ENCODE measurements at regions not wholly inside any gene's neighbourhood (a gene's known extent, or its start where the extent isn't known, plus 50 kb on each side); places are given as distances from the start of the nearest gene placed in this dataset.

GRCh38 chr2:18133310-18133709 lies 254.8 kb downstream of the KCNS3 start:
- ATAC-seq (no peak), DNase-seq (no peak)
- no peak overlapping the region for H3K27ac Mint-ChIP-seq
- peaks cover 2% of the 10 kb centered on the region for H3K4me1 Mint-ChIP-seq
- H3K27me3 Mint-ChIP-seq: no peaks in the 10 kb centered on the region
- CTCF ChIA-PET: interaction anchor here (1.6 kb wide), 1 partner anchor 16 kb away, joined by 3 read pairs; no protein-coding TSS in a partner anchor
- no peaks in the 10 kb centered on the region for H3K36me3 Mint-ChIP-seq
- no peak overlapping the region for H3K4me3 Mint-ChIP-seq
- no peaks in the 10 kb centered on the region for H3K9me3 Mint-ChIP-seq (ENCODE audit: low read depth)

GRCh38 chr2:18132697-18133096 lies 254.2 kb downstream of the KCNS3 start:
- ATAC-seq (no peak), DNase-seq (no peak)
- Mint-ChIP-seq H3K27ac (no peak overlapping the region), H3K4me3 (no peak overlapping the region), H3K27me3 (no peaks in the 10 kb centered on the region), H3K4me1 (peaks cover 2% of the 10 kb centered on the region), H3K36me3 (no peaks in the 10 kb centered on the region), H3K9me3 (ENCODE audit: low read depth) (no peaks in the 10 kb centered on the region)
- CTCF ChIA-PET: interaction anchor here (1.6 kb wide), 1 partner anchor 17 kb away, joined by 3 read pairs; no protein-coding TSS in a partner anchor

DNA sequence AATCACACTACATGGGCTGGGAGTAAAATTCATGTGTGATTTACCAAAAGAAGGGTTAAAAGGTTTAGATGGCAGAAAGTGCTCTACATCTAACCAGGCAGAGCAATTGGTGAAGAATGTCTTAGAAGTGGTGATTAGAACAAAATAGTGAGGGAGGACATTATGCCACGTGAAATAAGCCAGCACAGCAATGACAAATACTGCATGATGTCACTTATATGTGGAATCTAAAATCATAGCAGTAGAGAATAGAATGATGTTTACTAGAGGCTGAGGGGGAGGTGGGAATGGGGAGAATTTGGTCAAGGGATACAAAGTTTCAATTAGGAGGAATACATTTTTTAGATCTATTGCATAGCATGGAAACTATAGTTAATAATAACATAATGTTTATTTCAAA lies 253.3 kb downstream of the KCNS3 start:
- CTCF ChIA-PET: no interaction called here
- Mint-ChIP-seq H3K4me3 (no peak overlapping the region), H3K36me3 (no peaks in the 10 kb centered on the region), H3K27ac (no peak overlapping the region), H3K27me3 (no peaks in the 10 kb centered on the region), H3K4me1 (peaks cover 2% of the 10 kb centered on the region), H3K9me3 (ENCODE audit: low read depth) (no peaks in the 10 kb centered on the region)
- ATAC-seq (no peak), DNase-seq (no peak)

DNA sequence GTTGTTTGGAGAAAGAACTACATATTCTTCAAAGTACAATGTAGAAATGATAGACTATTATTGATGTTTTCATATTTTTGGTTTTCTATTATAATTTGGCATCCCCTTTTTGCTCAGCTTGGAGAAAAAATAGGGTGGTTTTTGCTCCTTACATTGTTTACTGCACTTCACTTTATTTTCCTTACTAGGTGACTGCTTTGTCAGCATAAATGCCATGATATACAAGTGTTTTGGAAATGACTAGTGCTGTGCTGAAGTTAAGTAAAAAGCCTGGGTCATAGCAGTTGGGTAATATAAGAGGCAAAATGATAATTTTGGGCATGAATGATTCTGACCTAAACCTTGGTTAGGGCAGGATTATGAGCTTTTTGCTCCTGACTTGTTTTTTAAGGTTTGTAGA lies 250.9 kb downstream of the KCNS3 start:
- no peaks in the 10 kb centered on the region for H3K9me3 Mint-ChIP-seq (ENCODE audit: low read depth)
- peaks cover 2% of the 10 kb centered on the region for H3K4me1 Mint-ChIP-seq
- DNase-seq: no peak
- ATAC-seq: no peak
- no peaks in the 10 kb centered on the region for H3K27me3 Mint-ChIP-seq
- H3K27ac Mint-ChIP-seq: no peak overlapping the region
- CTCF ChIA-PET: no interaction called here
- no peak overlapping the region for H3K4me3 Mint-ChIP-seq
- no peaks in the 10 kb centered on the region for H3K36me3 Mint-ChIP-seq

GRCh38 chr2:18125303-18125702 lies 246.8 kb downstream of the KCNS3 start:
- DNase-seq (no peak), ATAC-seq (no peak)
- H3K27ac Mint-ChIP-seq: no peak overlapping the region
- no peak overlapping the region for H3K4me3 Mint-ChIP-seq
- H3K9me3 Mint-ChIP-seq (ENCODE audit: low read depth): no peaks in the 10 kb centered on the region
- H3K27me3 Mint-ChIP-seq: peaks cover 6% of the 10 kb centered on the region
- no peaks in the 10 kb centered on the region for H3K4me1 Mint-ChIP-seq
- no peaks in the 10 kb centered on the region for H3K36me3 Mint-ChIP-seq
- CTCF ChIA-PET: no interaction called here

GRCh38 chr2:18124116-18124835 lies 245.8 kb downstream of the KCNS3 start:
- CTCF ChIA-PET: no interaction called here
- Mint-ChIP-seq H3K9me3 (ENCODE audit: low read depth) (no peaks in the 10 kb centered on the region), H3K4me1 (no peaks in the 10 kb centered on the region), H3K4me3 (no peak overlapping the region), H3K27me3 (peaks cover 6% of the 10 kb centered on the region), H3K36me3 (no peaks in the 10 kb centered on the region), H3K27ac (no peak overlapping the region)
- ATAC-seq (no peak), DNase-seq (no peak)

- no peak overlapping the region for H3K27ac Mint-ChIP-seq
- peaks cover 6% of the 10 kb centered on the region for H3K27me3 Mint-ChIP-seq
- H3K4me1 Mint-ChIP-seq: no peaks in the 10 kb centered on the region
- H3K9me3 Mint-ChIP-seq (ENCODE audit: low read depth): no peaks in the 10 kb centered on the region
- no peak for DNase-seq
- CTCF ChIA-PET: no interaction called here
- no peak for ATAC-seq
- no peaks in the 10 kb centered on the region for H3K36me3 Mint-ChIP-seq
- no peak overlapping the region for H3K4me3 Mint-ChIP-seq
These were observed 245.1 kb downstream of the KCNS3 start for GRCh38 chr2:18123577-18123976.

DNA sequence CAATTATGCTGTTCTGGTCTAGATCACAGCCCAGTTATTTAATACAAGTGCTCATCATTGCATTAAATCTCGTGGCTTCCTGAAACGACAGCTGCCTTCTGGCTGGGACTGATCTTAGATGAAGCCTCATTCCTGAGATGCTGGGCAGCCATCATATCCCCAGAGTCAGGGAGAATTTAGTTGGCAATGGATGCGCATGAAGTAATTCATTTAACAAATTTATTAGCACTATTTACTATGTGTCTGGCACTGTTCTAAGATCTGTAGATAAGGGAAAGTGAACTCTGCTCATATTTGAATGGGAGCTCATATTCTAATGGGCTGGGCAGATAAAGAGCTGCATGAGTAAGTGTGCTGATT lies 244.7 kb downstream of the KCNS3 start:
- H3K4me1 Mint-ChIP-seq: no peaks in the 10 kb centered on the region
- peaks cover 6% of the 10 kb centered on the region for H3K27me3 Mint-ChIP-seq
- ATAC-seq (no peak), DNase-seq (no peak)
- H3K4me3 Mint-ChIP-seq: no peak overlapping the region
- CTCF ChIA-PET: no interaction called here
- no peaks in the 10 kb centered on the region for H3K9me3 Mint-ChIP-seq (ENCODE audit: low read depth)
- H3K27ac Mint-ChIP-seq: no peak overlapping the region
- H3K36me3 Mint-ChIP-seq: no peaks in the 10 kb centered on the region

DNA sequence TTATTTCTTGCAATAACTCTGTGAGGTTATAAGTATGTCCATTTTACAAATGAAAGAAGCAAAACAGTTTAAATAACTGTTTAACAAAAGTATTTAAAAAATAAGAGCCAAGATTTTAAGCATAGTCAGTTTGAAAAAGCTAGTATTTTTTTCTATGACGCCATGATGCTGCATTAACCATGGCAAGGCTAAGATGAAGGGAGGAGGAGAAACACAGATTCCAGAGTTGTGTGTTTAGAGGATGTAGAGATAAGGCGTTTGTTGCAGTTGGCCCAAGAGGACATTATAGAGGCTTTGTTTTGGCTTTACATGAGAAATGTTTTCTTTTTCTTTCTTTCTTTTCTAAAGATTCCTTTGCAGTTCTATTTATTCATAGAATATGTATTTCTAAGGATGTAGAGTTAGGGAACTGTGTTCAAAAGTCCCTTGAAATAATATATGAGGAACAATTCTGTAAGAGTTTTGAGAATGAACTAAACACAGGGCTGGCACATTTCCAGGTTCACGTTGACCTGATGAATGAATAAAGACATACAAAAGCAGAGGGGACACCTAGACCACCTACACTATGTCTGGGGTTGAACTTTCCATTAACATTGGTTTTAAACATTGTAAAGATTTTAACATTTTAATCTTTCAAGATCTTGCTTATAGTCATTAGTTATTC lies 244.2 kb downstream of the KCNS3 start:
- no peak for DNase-seq
- Mint-ChIP-seq H3K9me3 (ENCODE audit: low read depth) (no peaks in the 10 kb centered on the region), H3K4me1 (no peaks in the 10 kb centered on the region), H3K4me3 (no peak overlapping the region), H3K27me3 (peaks cover 6% of the 10 kb centered on the region), H3K36me3 (no peaks in the 10 kb centered on the region), H3K27ac (no peak overlapping the region)
- no peak for ATAC-seq
- CTCF ChIA-PET: no interaction called here

- no peak for DNase-seq
- H3K4me3 Mint-ChIP-seq: no peak overlapping the region
- no peak overlapping the region for H3K27ac Mint-ChIP-seq
- CTCF ChIA-PET: no interaction called here
- H3K36me3 Mint-ChIP-seq: no peaks in the 10 kb centered on the region
- H3K9me3 Mint-ChIP-seq (ENCODE audit: low read depth): no peaks in the 10 kb centered on the region
- no peaks in the 10 kb centered on the region for H3K4me1 Mint-ChIP-seq
- ATAC-seq: no peak
- H3K27me3 Mint-ChIP-seq: peaks cover 6% of the 10 kb centered on the region
These were observed 241.4 kb downstream of the KCNS3 start for GRCh38 chr2:18119883-18120282.

- peaks cover 6% of the 10 kb centered on the region for H3K27me3 Mint-ChIP-seq
- ATAC-seq: no peak
These were observed 240.2 kb downstream of the KCNS3 start for GRCh38 chr2:18118703-18119102.

DNA sequence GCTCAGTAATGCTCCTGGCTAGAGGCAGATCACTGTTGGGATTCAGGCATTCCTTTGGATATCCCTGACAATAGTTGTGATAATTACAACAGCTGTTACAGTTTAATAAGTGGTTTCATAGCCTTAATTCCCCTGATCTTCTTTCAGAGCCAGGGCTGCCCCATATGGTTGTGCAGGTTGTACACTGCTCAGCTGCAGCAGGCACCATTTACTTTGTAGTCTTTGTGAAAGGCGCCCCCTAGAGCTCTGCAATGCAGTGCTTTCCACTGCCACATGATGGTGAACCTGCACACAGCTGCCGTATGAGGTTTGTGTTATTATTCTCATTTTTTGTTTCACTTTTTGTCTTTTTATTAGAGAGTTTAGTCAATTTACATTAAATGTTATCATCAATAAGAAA lies 239.1 kb downstream of the KCNS3 start:
- H3K36me3 Mint-ChIP-seq: no peaks in the 10 kb centered on the region
- no peaks in the 10 kb centered on the region for H3K9me3 Mint-ChIP-seq (ENCODE audit: low read depth)
- ATAC-seq (no peak), DNase-seq (no peak)
- H3K4me1 Mint-ChIP-seq: no peaks in the 10 kb centered on the region
- H3K27ac Mint-ChIP-seq: no peak overlapping the region
- peaks cover 6% of the 10 kb centered on the region for H3K27me3 Mint-ChIP-seq
- CTCF ChIA-PET: no interaction called here
- no peak overlapping the region for H3K4me3 Mint-ChIP-seq

More at GRCh38 chr2:18118703-18119102, 240.2 kb downstream of the KCNS3 start:
- Mint-ChIP-seq H3K4me1 (no peaks in the 10 kb centered on the region), H3K27ac (no peak overlapping the region), H3K36me3 (no peaks in the 10 kb centered on the region), H3K4me3 (no peak overlapping the region), H3K9me3 (ENCODE audit: low read depth) (no peaks in the 10 kb centered on the region)
- CTCF ChIA-PET: no interaction called here
- DNase-seq: no peak

GRCh38 chr2:18110222-18110621 lies 231.8 kb downstream of the KCNS3 start:
- DNase-seq: no peak
- Mint-ChIP-seq H3K27ac (no peak overlapping the region), H3K4me1 (no peaks in the 10 kb centered on the region), H3K36me3 (no peaks in the 10 kb centered on the region), H3K9me3 (ENCODE audit: low read depth) (no peaks in the 10 kb centered on the region), H3K4me3 (no peak overlapping the region), H3K27me3 (peaks cover 8% of the 10 kb centered on the region)
- CTCF ChIA-PET: no interaction called here
- no peak for ATAC-seq

DNA sequence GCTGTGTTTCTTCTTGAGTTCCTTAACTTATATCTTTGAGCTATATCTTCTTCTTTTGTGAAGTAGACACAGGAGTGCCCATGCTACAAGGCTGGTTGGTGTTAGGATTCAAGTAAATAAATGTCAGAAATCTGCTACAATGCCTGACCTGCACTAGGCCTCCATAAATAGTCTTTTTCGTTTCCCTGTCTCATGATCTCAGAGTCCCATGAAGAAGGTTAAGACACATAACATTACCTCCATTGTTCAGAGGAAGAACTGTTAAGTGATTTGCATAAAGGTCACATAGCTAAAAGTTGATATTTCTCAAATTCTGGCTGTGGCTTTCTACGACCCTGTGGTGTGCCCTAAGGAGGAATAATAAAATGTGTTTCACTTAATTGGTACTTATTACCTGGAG lies 228.4 kb downstream of the KCNS3 start:
- peaks cover 8% of the 10 kb centered on the region for H3K27me3 Mint-ChIP-seq
- CTCF ChIA-PET: no interaction called here
- H3K36me3 Mint-ChIP-seq: no peaks in the 10 kb centered on the region
- ATAC-seq (no peak), DNase-seq (no peak)
- H3K4me1 Mint-ChIP-seq: no peaks in the 10 kb centered on the region
- no peak overlapping the region for H3K4me3 Mint-ChIP-seq
- H3K9me3 Mint-ChIP-seq (ENCODE audit: low read depth): no peaks in the 10 kb centered on the region
- no peak overlapping the region for H3K27ac Mint-ChIP-seq

All from activated CD8-positive, alpha-beta memory T cell treated with anti-CD3 and anti-CD28 coated beads, Interleukin-2, amount 10 ng/mL, durations not matched to agents 7 days and 5 days (primary cell).